Cardiac septum (tissue), 1 donor: ENCODE measurements at regions not wholly inside any gene's neighbourhood (a gene's known extent, or its start where the extent isn't known, plus 50 kb on each side); places are given as distances from the start of the nearest gene placed in this dataset.

Source experiments
- DNase-seq: peaks from one replicate; pipeline ENCODE4 v3.0.0-alpha.2; 2020; ENCODE audit warnings: low spot score
- intact Hi-C: fragments of 100-400 bp; cut with DNase I; formaldehyde crosslinking; loops from one replicate; pipeline ENCODE4 v1.14.0; 2022
- donor health status: DM: no; HTN: no; CAD: no.

DNA sequence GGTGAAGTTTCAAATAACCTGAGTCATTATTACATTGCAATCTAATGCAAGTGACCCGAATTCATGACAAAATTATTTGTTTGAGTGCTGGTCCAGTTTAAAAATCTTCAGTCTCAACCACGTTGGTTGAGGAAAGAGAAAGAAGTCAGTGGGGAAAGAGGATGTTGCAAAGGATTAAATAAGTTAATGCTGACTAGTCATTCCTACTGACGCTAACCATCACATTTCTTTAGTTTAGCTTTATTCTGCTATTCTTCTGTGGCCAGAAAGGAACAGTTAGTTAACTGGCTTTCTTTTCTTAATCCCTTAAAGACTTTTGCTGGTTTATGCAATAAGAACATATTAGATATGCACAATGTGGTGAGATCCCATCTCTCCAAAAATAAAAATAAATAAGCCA lies 143.8 kb upstream of the FAM83B start:
- DNase-seq = no peak

DNA sequence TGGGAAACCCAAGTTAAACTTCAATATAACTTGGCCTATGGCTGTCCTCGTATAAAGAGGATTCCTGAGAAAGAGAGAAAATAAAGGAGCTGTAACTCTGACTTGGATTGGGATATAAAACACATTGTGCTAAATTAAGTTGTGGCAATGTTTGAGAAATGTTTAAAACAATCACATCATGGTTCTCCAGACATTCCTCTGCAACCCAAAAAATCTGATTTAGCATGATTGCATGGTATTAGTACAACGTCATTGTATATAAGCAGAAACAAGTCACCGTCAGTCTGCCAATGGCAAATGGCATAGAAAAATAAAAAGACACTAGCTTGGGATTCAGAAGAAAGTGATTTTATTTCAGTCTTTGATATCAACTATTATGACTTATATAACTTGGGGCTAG lies 140.2 kb upstream of the FAM83B start:
- DNase-seq = no peak
- intact Hi-C loops = no loop called here

More for the DNA sequence above, 143.8 kb upstream of the FAM83B start:
- intact Hi-C loops = no loop called here

DNA sequence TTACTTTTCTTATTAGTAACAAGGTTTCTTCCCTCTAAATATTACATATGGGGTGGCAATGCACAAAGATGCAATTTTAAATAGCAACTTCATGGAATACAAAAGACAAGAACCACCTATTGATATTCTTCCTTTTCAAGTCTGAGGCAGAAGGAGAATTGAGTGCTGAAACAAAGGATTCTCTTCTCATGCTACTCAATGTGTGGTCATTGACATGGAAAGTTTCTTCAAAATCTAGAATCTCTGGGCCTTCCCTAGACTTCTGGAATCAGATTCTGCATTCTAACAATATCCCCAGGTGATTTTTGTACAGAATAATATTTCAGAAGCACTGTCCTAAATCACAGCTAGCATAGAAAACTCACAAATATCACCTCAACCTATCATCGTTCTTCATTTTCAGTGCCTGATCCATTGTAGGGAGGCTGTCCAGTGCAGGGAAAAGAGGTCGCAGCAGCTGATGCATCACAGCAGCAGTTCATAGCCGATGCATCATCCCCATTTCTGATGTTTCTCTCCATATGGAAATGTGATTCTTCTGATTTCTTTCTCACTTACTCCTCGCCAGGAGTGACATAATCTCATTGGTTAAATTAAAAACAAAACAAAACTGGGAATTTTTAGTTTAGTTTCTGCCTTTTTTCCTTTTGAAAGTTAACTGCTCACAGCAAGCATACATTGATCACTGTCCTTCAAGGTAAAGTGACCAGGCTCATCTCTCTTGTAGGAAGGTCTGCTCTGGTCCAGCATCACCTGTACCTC lies 139.5 kb upstream of the FAM83B start:
- DNase-seq = no peak
- intact Hi-C loops = no loop called here

DNA sequence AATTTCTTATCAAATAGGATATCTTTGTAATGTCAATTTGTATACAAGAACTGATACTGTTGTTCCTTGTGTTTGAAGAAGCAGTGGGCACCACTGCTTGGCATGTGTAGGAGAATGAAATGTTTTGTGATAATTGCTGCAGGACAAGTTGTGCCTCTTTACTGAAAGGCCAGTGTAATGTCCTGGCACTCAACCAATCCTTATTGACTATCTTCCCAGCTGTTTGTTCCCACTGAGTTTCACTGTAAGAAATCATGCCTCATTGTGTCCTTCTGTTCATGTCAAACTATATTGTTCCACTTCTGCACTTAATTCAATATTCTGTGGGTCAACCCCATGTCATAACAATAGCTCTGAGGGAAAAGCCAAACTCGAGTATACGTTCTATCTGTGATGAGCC lies 136.1 kb upstream of the FAM83B start:
- intact Hi-C loops = loop anchor here (10.0 kb wide), 1 partner anchor 354 kb away; no protein-coding TSS in a partner anchor

DNA sequence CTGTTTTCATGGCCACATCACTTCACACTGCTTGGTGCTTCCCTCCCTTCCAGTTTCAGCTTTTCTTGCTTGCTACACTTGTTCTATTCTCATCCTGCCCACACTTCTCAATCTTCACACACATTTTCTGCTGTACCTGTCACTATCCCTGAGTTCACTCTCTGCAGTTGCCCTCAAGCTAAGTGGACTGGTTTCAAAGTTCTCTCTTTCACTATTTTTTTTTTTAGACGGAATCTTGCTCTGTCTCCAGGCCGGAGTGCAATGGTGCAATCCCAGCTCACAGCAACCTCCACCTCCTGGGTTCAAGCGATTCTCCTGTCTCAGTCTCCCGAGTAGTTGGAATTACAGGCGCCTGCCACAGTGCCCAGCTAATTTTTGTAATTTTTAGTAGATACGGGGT lies 130.6 kb upstream of the FAM83B start:
- intact Hi-C loops = loop anchor here (10.0 kb wide), 1 partner anchor 349 kb away; no protein-coding TSS in a partner anchor
- DNase-seq = no peak

More for the DNA sequence above, 136.1 kb upstream of the FAM83B start:
- DNase-seq = no peak

DNA sequence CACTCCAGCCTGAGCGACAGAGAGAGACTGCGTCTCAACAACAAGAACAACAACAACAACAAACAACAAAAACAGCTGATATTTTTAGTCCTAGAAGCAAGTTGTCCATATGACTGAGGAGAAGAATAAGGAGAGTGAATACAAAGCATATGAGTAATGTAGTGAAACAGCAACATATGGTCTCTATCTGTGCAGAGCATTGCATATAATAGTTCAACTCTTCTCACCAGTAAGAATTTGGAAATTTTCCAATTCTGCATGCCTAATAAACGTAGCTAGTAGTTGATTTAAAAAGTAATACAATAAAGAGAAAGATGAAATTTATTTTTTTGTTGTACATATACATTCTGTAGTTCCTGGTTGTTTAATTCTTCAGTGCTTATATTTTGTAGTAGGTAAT lies 129.7 kb upstream of the FAM83B start:
- intact Hi-C loops = loop anchor here (10.0 kb wide), 1 partner anchor 348 kb away; no protein-coding TSS in a partner anchor
- no peak for DNase-seq

DNA sequence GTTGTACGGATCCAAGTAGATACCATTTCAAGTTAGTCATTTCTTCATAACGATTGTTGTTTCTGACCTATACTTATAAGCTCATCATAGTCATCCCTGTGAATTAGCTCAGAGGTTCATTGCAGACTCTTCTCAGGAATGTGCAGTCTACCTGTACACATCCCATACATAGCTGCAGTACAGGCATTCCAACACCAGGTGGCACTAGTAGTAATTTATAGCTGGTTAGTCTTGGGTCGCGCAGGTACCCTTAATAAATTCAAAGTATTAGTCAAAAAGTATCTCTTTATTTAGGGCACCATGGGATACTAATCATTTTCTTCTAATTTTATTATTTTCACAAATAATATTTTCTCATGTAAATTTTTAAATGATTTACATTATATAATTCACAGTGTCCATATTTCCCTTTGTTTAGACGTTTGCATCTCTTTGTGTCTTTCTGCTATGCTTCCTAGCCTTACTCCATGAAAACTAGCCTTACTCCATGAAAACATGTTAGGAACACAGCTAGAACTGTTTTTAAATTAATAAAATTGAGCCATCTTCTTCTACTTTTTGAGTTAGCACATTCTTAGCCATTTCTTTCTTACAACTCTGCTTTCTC lies 128.6 kb upstream of the FAM83B start:
- no peak for DNase-seq
- intact Hi-C loops = loop anchor here (10.0 kb wide), 1 partner anchor 347 kb away; no protein-coding TSS in a partner anchor

DNA sequence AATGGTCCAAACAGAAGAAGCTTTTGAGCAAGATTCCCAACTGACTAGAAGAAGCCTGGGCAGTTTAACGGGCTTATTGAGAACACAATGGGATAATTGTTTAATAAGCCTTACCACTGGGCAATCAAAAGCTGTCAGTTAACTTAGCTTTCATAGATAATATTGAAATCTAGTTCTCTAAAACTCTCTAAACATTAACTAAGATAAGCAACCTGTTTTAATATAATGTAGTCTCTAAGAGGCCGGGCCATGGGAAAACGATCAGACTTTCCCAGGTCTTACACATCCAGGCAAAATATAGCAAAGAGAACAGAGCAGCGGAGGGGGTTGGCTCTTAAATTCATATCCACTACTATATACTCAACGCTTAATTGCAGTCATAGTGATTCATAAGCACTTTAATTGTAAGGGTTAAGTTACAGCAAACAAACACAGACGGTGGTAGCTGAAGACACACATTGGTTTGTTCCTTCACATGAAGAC lies 128.0 kb upstream of the FAM83B start:
- DNase-seq = no peak
- intact Hi-C loops = loop anchor here (10.0 kb wide), 1 partner anchor 346 kb away; no protein-coding TSS in a partner anchor

DNA sequence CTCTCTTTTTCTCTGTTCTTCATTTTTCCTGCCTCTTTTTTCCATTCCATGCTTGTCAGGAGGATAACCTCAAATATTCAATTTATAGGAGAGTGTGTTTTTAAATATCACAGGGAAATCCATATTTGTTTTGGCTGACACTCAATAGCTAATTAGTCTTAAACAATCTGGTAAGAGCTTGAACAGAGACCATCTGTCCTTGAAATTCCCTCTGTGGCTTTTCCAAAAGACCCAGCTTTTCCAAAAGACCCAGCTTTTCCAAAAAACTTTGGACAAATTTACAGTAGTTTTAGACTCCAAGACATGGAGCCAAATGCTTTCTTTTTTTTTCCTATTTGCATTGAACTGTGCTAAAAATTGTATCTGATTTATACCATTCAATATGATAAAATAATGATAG lies 127.4 kb upstream of the FAM83B start:
- intact Hi-C loops = loop anchor here (10.0 kb wide), 1 partner anchor 346 kb away; no protein-coding TSS in a partner anchor
- no peak for DNase-seq

DNA sequence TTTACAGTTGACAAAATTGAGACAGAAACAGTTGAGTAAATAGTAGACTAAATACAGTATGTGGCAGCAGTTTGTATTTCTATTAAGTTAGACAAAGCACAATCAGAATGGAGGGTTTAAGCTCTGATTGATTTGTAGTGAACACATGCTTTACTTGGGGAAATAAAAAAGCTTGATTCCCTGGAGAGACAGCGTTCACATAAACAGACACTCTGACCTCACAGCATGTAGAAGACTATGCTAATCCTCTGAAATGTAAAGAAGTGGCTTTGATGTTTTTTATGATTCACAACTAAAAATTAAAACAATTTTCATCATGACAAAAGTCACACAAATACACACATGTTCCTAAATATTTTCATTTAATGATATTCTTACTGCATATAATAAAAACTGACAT lies 126.9 kb upstream of the FAM83B start:
- DNase-seq = no peak
- intact Hi-C loops = loop anchor here (10.0 kb wide), 1 partner anchor 345 kb away; no protein-coding TSS in a partner anchor

DNA sequence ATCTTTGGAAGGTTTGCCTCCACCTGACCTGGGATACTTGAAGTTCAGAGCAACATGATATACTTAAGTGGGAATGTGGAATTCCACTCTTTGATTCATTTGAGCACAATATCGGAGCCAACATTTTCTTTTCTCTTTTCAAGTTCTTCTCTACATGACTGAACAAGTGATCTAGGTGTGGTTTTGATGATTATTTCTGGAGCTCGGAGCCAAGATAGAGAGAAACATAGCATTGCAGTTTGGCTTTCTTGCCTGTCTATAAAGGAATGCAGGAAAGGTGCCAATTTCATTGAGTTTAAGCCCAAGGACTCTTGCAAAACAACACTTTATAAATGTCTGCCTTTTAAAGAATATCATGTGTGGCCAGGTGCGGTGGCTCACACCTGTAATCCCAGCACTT lies 124.2 kb upstream of the FAM83B start:
- intact Hi-C loops = no loop called here
- DNase-seq = no peak

DNA sequence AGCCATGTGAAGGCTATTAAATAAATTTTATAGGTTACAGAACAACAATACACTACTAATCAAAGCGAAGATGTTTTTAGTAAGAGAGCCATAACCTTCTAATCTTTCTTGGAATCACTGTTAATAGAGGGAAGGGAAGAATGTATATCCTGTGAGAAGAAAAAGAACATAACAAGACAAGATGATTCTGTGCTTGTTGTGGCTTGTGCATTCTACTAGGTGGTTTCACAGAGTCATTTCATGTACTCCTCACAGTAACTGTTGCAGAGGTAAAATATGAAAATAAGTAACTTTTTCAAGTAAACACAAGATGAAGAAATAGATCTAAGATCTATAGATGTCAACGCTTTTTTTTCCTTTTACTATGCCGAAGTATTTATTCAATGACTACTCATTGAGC lies 116.9 kb upstream of the FAM83B start:
- intact Hi-C loops = no loop called here
- DNase-seq = no peak

DNA sequence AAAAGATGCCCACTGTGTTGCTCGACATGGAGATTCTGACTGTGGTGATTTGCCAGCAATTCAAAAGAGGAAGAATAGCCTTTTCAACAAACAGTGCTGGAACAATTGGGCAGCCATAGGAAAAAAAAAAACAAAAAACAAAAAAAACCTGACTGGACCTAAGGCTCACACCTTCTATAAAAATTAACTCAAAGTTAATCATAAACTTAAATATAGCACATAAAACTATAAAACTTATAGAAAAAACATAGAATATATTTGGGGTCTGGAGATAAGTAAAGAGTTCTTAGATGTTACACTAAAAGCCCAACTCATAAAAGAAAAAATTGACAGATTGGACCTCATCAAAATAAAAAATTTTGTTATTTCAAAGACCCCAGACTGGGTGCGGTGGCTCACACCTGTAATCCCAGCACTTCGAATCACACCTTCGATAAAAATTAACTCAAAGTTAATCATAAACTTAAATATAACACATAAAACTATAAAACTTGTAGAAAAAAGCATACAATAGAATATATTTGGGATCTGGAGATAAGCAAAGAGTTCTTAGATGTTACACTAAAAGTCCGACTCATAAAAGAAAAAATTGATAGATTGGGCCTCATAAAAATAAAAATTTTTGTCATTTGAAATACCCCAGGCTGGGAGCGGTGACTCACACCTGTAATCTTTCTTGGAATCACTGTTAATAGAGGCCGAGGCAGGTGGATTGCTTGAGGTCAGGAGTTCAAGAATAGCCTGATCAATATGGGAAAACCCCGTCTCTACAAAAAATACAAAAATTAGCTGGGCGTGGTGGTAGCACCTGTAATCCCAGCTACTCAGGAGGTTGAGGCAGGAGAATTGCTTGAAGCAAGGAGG lies 115.6 kb upstream of the FAM83B start:
- DNase-seq = no peak
- intact Hi-C loops = no loop called here

DNA sequence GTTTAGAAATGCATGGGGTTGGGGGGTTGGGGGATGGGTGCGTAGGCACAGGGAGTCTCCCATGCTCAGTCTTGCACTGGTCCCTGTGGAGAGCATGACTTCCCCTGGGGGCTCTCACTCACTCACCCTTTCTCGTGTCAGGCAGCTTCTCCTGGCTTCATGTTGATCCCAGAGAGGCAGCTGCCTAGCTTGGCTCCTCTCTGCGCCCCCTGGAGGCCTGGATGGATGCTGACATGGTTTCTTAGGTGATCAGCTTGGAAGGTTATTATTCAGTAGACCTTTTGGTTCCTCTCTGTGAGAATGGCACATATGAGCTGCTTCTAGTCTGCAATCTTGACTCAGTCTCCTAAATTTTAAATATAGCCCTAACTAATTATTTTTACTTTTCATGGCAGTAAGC lies 109.3 kb upstream of the FAM83B start:
- DNase-seq = no peak
- intact Hi-C loops = no loop called here

DNA sequence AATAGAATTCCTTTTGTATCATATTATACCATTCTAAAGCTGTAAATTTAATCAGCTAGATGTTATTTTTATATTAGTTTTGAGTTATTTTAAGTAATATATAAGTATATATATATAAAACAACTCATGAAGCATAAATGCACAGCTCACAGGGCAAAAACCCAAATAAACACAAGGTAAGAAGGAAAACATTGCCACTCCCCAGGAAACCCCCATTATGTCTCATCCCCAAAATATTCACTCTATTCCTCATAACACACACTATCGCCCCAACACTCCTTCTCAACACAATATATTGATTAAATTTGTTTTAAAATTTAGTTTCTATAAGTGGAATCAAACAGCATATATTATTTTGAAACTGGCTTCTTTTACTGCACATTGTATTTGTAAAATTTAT lies 98.6 kb upstream of the FAM83B start:
- no peak for DNase-seq
- intact Hi-C loops = no loop called here

DNA sequence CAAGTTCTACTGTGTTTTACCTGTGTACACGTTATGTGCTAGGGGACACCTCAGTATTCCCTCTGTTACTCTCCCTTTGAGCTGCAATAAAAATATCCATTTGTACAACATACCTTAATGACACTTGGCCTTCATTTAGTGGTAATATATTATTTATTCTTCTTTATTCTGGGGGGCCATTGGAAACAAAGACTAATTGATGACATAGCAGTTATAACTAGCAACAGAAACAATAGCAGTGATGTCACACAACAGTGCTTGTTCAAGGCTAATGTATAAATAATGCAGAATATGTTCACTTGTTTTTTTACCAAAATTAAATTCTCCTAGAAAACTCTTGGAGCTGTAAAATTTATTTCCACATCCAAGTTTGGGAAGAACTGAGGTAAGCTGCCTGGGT lies 92.2 kb upstream of the FAM83B start:
- DNase-seq = no peak
- intact Hi-C loops = no loop called here

DNA sequence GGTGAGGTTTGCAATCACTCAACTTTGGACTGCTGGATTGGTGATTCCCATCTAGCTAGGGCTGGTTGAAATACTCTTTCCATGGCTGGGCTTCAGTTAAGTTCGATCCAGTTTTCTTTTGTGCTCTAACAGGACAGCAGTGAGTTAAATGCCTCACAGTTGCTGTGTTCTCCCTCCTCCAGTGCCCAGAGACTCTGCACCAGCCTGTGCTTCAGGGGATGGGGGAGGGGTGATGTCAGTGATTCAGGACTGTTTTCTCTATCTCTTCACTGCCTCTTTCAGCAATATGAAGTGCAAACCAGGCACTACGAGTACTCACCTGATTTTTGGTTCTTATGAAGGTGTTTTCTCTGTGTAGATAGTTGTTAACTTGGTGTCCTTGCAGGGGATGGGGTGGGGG lies 88.2 kb upstream of the FAM83B start:
- DNase-seq = no peak
- intact Hi-C loops = no loop called here

DNA sequence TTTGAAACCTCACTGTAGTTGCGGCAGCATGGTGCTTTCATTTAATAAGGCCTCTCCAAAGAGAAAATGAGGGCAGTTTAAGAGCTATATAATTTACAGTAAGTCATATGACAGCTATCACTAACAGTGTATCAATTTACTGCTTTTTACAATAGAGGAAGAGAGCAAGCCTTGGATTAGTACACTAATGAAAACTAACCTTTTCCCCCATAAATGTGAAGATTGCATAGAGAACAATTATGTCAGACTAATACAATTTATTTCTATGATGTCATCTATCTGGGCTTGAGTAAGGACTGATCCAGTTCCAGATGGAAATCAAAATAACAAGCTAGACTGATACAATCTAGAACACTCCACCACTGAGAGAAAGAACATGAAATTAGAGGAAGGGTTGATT lies 78.1 kb upstream of the FAM83B start:
- no peak for DNase-seq
- intact Hi-C loops = no loop called here

DNA sequence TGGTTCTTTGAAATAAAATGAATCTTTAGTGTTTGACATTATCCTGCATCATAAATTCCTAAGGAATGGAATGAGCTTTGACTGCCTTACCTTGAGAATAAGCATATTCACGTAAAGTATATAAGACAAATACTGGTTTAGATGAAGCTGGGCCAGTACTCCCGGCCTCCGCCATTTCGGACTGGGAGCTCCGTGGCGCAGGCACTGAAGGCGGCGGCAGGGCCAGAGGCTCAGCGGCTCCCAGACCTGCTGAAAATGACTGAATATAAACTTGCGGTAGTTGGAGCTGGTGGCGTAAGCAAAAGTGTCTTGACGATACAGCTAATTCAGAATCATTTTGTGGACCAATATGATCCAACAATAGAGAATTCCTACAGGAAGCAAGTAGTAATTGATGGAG lies 76.2 kb upstream of the FAM83B start:
- intact Hi-C loops = no loop called here
- no peak for DNase-seq

DNA sequence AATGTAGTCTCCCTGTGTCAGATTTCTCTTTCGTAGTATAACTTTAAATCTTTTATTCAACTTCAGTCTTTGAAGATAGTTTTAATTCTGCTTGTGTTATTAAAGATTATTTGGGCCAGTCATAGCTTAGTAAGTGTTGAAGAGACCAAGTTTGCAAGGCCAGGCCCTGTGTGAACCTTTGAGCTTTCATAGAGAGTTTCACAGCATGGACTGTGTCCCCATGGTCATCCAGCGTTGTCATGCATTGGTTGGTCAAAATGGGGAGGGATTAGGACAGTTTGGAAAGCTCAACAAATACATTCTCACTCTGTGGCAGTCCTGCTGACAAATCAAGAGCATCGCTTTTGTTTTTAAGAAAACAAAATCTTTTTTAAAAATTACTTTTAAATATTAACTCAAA lies 74.6 kb upstream of the FAM83B start:
- no peak for DNase-seq
- intact Hi-C loops = no loop called here
